BLaER1 treated with 17β-estradiol and CSF1 and Interleukin-3, amounts not matched to agents 10 nM and 100 nM (cell line): ENCODE measurements at regions not wholly inside any gene's neighbourhood (a gene's known extent, or its start where the extent isn't known, plus 50 kb on each side); places are given as distances from the start of the nearest gene placed in this dataset.

Source experiments
- H3K27ac ChIP-seq, 11 experiments: shearing (Covaris generic); formaldehyde crosslinking; 2 replicates each; pipeline ENCODE4 v1.8.1; 2022
- H3K27me3 ChIP-seq, 11 experiments: shearing (Covaris generic); formaldehyde crosslinking; 2 replicates each; pipeline ENCODE4 v1.8.1; 2022
- H3K36me3 ChIP-seq, 11 experiments: shearing (Covaris generic); formaldehyde crosslinking; 2 replicates each; pipeline ENCODE4 v1.8.1; 2022
- H3K4me1 ChIP-seq, 10 experiments: shearing (Covaris generic); formaldehyde crosslinking; 2 replicates each; pipeline ENCODE4 v1.8.1; 2022
- H3K4me2 ChIP-seq, 11 experiments: shearing (Covaris generic); formaldehyde crosslinking; 2 replicates each; pipeline ENCODE4 v1.8.1; 2022
- H3K4me3 ChIP-seq, 10 experiments: shearing (Covaris generic); formaldehyde crosslinking; 2 replicates each; pipeline ENCODE4 v1.8.1; 2022
- H3K9ac ChIP-seq, 11 experiments: shearing (Covaris generic); formaldehyde crosslinking; 2 replicates each; pipeline ENCODE4 v1.8.1; 2022
- H3K9me3 ChIP-seq, 11 experiments: shearing (Covaris generic); formaldehyde crosslinking; replicated peaks in 1 of 11; 2 replicates each; pipeline ENCODE4 v1.8.1; 2022
- H4K20me1 ChIP-seq, 11 experiments: shearing (Covaris generic); formaldehyde crosslinking; 2 replicates each; pipeline ENCODE4 v1.8.1; 2022
- Cebpa-rat ChIP-seq, 11 experiments: shearing (Covaris generic); IDR thresholded peaks; 2 replicates each; pipeline ENCODE4 v1.8.1; 2022

DNA sequence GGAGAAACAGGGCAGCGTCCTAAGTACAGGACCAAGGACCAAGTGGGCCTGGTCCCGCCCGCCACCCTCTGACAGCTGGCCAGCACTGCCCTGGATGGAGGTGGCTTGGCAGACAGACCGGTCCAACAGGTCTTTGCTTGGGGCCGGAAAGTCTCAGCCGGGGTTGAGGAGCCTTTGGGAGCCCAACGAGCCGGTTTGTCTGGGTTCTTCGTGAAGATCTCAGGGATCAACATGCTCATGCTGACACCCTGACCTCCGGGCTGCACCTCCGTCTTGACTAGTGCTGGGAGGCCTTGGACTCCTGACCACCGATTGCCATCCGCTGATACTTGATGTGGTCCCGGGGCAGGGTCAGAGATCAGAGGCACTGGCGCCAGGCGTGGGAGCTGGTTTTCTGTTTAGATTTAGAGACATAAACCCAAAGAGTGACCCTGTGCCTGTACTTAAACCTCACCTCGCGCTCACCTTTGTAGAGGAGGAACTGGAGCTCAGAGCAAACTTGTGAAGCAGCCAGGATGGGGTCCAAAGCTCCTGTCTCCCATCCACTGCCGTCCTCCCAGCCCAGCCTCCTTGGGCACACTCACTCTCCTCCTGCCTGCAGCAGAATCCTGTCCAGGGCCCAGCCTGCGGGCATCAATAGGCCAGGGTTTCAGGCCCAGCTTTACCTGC is 92.1 kb upstream of the GSE1 start:
- no peak for TF ChIP-seq Cebpa-rat (IDR thresholded peaks at IDR 0.05)
- peak overlapping the region in 8 of 11 experiments; percentile 16 to 88 (median 46); a peak in 10 of 22 replicates for H3K4me2 ChIP-seq
- no peaks in the 10 kb centered on the region for H3K9me3 ChIP-seq
- peaks cover 0 to 4% (median 0%) of the 10 kb centered on the region in 11 experiments; a peak in 1 of 22 replicates for H3K36me3 ChIP-seq
- no peaks in the 10 kb centered on the region for H3K27me3 ChIP-seq
- H4K20me1 ChIP-seq, result no peaks in the 10 kb centered on the region
- H3K4me1 ChIP-seq, result peaks cover 32 to 78% (median 65%) of the 10 kb centered on the region in 10 experiments
- H3K27ac ChIP-seq, result peak overlapping the region in 5 of 11 experiments; percentile 42 to 97 (median 53); a peak in 9 of 22 replicates
- H3K4me3 ChIP-seq, result no peak overlapping the region
- H3K9ac ChIP-seq, result peak overlapping the region in 3 of 11 experiments; percentile 5 to 44 (median 39); a peak in 3 of 22 replicates

DNA sequence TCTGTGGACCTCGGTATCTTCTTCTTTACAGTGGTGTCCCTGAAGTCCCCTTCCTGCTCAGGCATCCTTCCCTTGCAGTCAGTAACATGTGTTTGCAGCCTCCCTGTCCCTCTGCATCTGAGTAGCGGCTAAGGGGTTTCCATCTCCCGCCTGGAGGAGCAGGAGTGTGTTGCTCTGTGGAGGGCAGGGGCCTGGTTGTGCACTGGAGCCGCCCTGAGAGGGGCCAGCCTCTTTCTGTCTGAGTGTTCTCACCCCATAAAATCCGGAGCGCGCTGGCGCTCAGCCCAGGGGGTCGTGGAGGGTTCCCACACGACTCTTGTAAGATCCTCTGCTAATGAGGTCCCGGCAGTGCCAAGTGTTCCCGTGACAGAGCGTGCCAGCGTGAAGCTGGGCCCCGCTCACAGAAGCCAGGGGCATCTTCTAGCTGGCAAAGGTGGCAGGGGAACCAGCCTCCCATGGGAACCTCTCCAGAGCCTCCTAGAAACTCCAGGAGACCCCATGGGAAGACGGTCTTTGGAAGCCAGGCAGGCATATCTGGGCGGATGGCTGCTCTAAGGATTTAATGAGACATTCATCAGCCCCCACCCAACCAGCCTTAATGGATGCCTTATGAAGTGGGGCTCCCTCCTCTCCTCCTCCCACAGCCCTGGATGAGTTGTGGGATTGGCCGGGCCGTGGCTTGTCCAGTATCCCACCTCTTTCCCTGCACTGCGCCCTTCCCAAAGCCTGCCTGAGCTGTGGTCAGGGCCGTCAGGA is 91.4 kb upstream of the GSE1 start:
- Histone ChIP-seq H3K9me3 (no peaks in the 10 kb centered on the region), H3K4me3 (no peak overlapping the region), H3K4me1 (peaks cover 33 to 79% (median 67%) of the 10 kb centered on the region in 10 experiments), H3K27me3 (no peaks in the 10 kb centered on the region), H4K20me1 (no peaks in the 10 kb centered on the region), H3K4me2 (peak overlapping the region in 8 of 11 experiments; percentile 16 to 88 (median 46); a peak in 14 of 22 replicates), H3K36me3 (peaks cover 0 to 4% (median 0%) of the 10 kb centered on the region in 11 experiments; a peak in 1 of 22 replicates), H3K27ac (peak overlapping the region in 7 of 11 experiments; percentile 29 to 97 (median 53); a peak in 11 of 22 replicates), H3K9ac (peak overlapping the region in 6 of 11 experiments; percentile 3 to 44 (median 26); a peak in 7 of 22 replicates)
- no peak for TF ChIP-seq Cebpa-rat (IDR thresholded peaks at IDR 0.05)

DNA sequence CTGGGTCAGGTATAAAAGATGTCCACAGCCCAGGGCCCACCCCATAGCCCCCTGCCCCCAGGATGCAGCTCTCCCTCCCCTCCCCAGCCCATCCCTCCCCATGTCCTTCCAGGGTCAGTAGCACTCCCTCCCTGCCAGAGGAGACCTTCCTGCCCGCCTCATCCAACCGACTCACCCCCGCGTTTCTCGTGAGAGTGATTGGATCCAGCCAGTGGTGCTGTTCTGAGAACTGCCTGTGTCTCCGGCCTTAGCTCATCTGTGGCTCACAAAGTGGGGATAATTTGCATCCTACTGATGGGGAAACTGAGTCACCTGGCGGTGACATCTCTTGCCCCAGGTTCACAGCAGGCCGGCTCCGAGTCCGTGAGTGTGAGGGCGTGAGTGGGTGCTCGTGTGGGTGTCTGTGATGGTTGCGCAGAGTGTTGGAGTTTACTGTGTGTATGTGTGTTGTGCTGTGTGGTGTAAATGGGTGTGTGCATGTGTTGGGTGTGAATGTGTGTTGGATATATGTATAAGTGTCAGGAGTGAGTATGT is 90.7 kb upstream of the GSE1 start:
- no peaks in the 10 kb centered on the region for H3K27me3 ChIP-seq
- H3K9me3 ChIP-seq, result no peaks in the 10 kb centered on the region
- peak overlapping the region in 6 of 11 experiments; percentile 84 to 89 (median 86); a peak in 4 of 22 replicates for H3K9ac ChIP-seq
- no peak overlapping the region for H3K4me3 ChIP-seq
- peaks cover 0 to 4% (median 0%) of the 10 kb centered on the region in 11 experiments; a peak in 1 of 22 replicates for H3K36me3 ChIP-seq
- peak overlapping the region in 8 of 11 experiments; percentile 95 to 99 (median 97); a peak in 15 of 22 replicates for H3K27ac ChIP-seq
- H3K4me2 ChIP-seq, result peak overlapping the region in 10 of 11 experiments; percentile 78 to 97 (median 93); a peak in 18 of 22 replicates
- TF ChIP-seq Cebpa-rat (IDR thresholded peaks at IDR 0.05), result no peak
- H4K20me1 ChIP-seq, result no peaks in the 10 kb centered on the region
- peaks cover 38 to 83% (median 71%) of the 10 kb centered on the region in 10 experiments for H3K4me1 ChIP-seq

DNA sequence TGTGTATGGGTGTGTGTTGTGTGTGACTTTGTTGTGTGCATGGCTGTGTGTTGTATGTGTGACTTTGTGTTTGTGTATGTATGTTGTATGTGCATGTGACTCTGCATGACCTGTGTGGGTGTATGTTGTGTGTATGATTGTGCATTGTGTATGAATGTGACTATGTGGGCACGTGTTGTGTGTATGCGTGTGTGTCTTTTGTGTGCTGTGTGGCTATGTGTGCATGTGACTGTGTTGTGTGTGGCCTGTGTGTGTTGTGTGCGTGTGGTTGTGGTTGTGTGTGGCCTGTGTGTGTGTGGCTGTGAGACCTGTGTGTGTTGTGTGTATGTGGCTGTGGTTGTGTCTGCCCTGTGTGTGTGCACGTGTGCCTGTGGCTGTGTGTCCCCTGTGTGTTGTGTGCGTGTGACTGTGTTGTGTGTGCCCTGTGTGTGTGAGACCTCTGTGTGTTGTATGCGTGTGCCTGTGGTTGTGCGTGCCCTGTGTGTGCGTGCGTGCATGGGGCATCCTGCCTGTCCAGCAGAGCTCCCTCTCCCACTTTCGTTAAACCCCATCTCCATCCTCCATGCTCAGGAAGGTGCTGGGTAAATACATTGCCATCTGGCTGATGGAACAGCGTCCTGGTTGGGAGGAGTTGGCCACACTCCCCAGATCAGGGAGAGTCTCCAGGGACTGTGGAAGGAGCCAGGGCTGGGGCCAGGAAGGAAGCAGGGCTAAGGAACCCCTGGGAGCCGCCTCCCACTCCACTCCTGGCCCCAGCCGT is 90.1 kb upstream of the GSE1 start:
- H3K36me3 ChIP-seq, result peaks cover 0 to 4% (median 0%) of the 10 kb centered on the region in 11 experiments; a peak in 1 of 22 replicates
- peaks cover 38 to 83% (median 77%) of the 10 kb centered on the region in 10 experiments for H3K4me1 ChIP-seq
- no peaks in the 10 kb centered on the region for H3K27me3 ChIP-seq
- peak overlapping the region; percentile 78 to 97 (median 94) for H3K4me2 ChIP-seq
- no peaks in the 10 kb centered on the region for H3K9me3 ChIP-seq
- H3K9ac ChIP-seq, result peak overlapping the region in 10 of 11 experiments; percentile 70 to 89 (median 86); a peak in 17 of 22 replicates
- H3K27ac ChIP-seq, result peak overlapping the region in 10 of 11 experiments; percentile 73 to 99 (median 97); a peak in 20 of 22 replicates
- no peaks in the 10 kb centered on the region for H4K20me1 ChIP-seq
- TF ChIP-seq Cebpa-rat (IDR thresholded peaks at IDR 0.05), result no peak
- peak overlapping the region in 5 of 10 experiments; percentile 9 to 35 (median 34); a peak in 5 of 20 replicates for H3K4me3 ChIP-seq

GRCh38 chr16:85523602-85524364 is 89.3 kb upstream of the GSE1 start:
- Histone ChIP-seq H3K9me3 (no peaks in the 10 kb centered on the region), H3K27me3 (no peaks in the 10 kb centered on the region), H3K36me3 (peaks cover 0 to 3% (median 0%) of the 10 kb centered on the region in 11 experiments; a peak in 1 of 22 replicates), H4K20me1 (no peaks in the 10 kb centered on the region), H3K27ac (peak overlapping the region; percentile 42 to 99 (median 97); a peak in 21 of 22 replicates), H3K4me3 (peak overlapping the region in 5 of 10 experiments; percentile 9 to 35 (median 34); a peak in 5 of 20 replicates), H3K4me2 (peak overlapping the region; percentile 78 to 97 (median 94)), H3K4me1 (peaks cover 38 to 83% (median 78%) of the 10 kb centered on the region in 10 experiments), H3K9ac (peak overlapping the region; percentile 34 to 89 (median 85); a peak in 20 of 22 replicates)
- TF ChIP-seq Cebpa-rat (IDR thresholded peaks at IDR 0.05), result no peak

DNA sequence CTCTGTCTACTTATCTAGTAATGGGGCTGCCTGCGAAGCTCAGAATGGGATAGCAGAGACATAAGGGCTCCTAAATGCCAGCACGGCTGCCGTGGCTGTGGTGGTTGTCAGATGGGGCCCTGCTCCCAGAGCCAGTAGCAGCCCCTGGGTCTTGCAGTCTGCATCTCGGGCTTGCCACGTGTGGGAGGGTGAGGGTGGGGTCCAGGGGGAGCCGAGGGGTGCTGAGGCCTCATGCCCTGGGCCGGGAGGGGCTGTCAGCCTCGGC is 88.8 kb upstream of the GSE1 start:
- Histone ChIP-seq H4K20me1 (no peaks in the 10 kb centered on the region), H3K9ac (peak overlapping the region; percentile 34 to 89 (median 85); a peak in 21 of 22 replicates), H3K9me3 (no peaks in the 10 kb centered on the region), H3K4me2 (peak overlapping the region; percentile 78 to 97 (median 94)), H3K36me3 (no peaks in the 10 kb centered on the region; a peak in 1 of 22 replicates), H3K4me3 (peak overlapping the region in 6 of 10 experiments; percentile 6 to 60 (median 34); a peak in 7 of 20 replicates), H3K4me1 (peaks cover 38 to 86% (median 81%) of the 10 kb centered on the region in 10 experiments), H3K27me3 (no peaks in the 10 kb centered on the region), H3K27ac (peak overlapping the region; percentile 42 to 99 (median 97); a peak in 21 of 22 replicates)
- TF ChIP-seq Cebpa-rat (IDR thresholded peaks at IDR 0.05), result no peak

GRCh38 chr16:85524630-85525419 is 88.3 kb upstream of the GSE1 start:
- peaks cover 38 to 92% (median 87%) of the 10 kb centered on the region in 10 experiments for H3K4me1 ChIP-seq
- H3K9me3 ChIP-seq, result no peaks in the 10 kb centered on the region
- H3K27ac ChIP-seq, result peak overlapping the region; percentile 42 to 99 (median 97); a peak in 21 of 22 replicates
- H4K20me1 ChIP-seq, result no peaks in the 10 kb centered on the region
- peak overlapping the region; percentile 78 to 97 (median 94) for H3K4me2 ChIP-seq
- H3K4me3 ChIP-seq, result peak overlapping the region in 6 of 10 experiments; percentile 13 to 60 (median 34); a peak in 8 of 20 replicates
- H3K9ac ChIP-seq, result peak overlapping the region; percentile 34 to 89 (median 85)
- H3K36me3 ChIP-seq, result no peaks in the 10 kb centered on the region; a peak in 1 of 22 replicates
- H3K27me3 ChIP-seq, result no peaks in the 10 kb centered on the region
- TF ChIP-seq Cebpa-rat (IDR thresholded peaks at IDR 0.05), result peak; percentile 81 to 100 (median 100)
